IPS-20b (cell line): ENCODE measurements at regions not wholly inside any gene's neighbourhood (a gene's known extent, or its start where the extent isn't known, plus 50 kb on each side); places are given as distances from the start of the nearest gene placed in this dataset.

Source experiments
- H3K27ac ChIP-seq: one replicate; pipeline ENCODE4 v1.5.1; 2013; ENCODE audit warnings: low read length
- H3K27me3 ChIP-seq: 2 replicates; pipeline ENCODE4 v1.6.1; 2013; ENCODE audit warnings: mild to moderate bottlenecking, low read length, inconsistent platforms; ENCODE audit not compliant: insufficient read depth
- H3K36me3 ChIP-seq: 2 replicates; pipeline ENCODE4 v1.6.1; 2013; ENCODE audit warnings: low read depth, mild to moderate bottlenecking, inconsistent platforms, low read length, moderate library complexity; ENCODE audit not compliant: insufficient read depth
- H3K4me1 ChIP-seq: 2 replicates; pipeline ENCODE4 v1.6.1; 2013; ENCODE audit warnings: mild to moderate bottlenecking, control low read depth, inconsistent platforms, low read length, moderate library complexity; ENCODE audit not compliant: insufficient read depth
- H3K4me3 ChIP-seq: 2 replicates; pipeline ENCODE4 v1.5.1; 2013; ENCODE audit warnings: mild to moderate bottlenecking, low read length, inconsistent platforms
- H3K9ac ChIP-seq: 2 replicates; pipeline ENCODE4 v1.6.1; 2013; ENCODE audit warnings: low read depth, mild to moderate bottlenecking, inconsistent platforms, low read length, moderate library complexity
- H3K9me3 ChIP-seq: 2 replicates; pipeline ENCODE4 v1.6.1; 2013; ENCODE audit warnings: mild to moderate bottlenecking, low read depth, low read length, inconsistent platforms; ENCODE audit not compliant: insufficient read depth

- H3K27me3 ChIP-seq = no peaks in the 10 kb centered on the region
- H3K27ac ChIP-seq = no peak overlapping the region
- no peak overlapping the region for H3K9ac ChIP-seq
- no peaks in the 10 kb centered on the region for H3K4me1 ChIP-seq
- no peak overlapping the region for H3K4me3 ChIP-seq
- no peaks in the 10 kb centered on the region for H3K36me3 ChIP-seq
- no peaks in the 10 kb centered on the region for H3K9me3 ChIP-seq
Observed at GRCh38 chr6:11633741-11634509, 96.4 kb downstream of the TMEM170B start.

DNA sequence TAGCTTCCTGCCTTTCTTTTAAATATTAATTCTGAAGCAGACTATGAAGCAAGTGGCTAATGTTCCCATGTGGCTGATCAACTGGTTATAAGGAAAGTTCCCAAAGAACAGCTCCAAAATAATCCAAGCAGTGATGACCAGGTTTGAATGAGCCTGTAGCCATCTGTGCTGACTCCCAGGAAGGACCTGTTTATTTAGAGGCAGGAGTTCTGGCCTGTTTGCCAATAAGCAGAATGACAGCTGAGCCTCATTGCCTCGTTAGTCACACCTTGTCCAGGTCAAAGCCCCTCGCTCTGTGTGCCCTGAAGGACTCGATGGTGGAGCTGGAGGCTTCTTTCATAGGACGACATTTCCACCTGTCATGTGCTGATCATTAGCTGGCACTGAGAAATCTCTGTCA lies 97.4 kb downstream of the TMEM170B start:
- Histone ChIP-seq H3K9me3 (no peaks in the 10 kb centered on the region), H3K27ac (no peak overlapping the region), H3K36me3 (no peaks in the 10 kb centered on the region), H3K4me1 (no peaks in the 10 kb centered on the region), H3K4me3 (no peak overlapping the region), H3K9ac (no peak overlapping the region), H3K27me3 (no peaks in the 10 kb centered on the region)

DNA sequence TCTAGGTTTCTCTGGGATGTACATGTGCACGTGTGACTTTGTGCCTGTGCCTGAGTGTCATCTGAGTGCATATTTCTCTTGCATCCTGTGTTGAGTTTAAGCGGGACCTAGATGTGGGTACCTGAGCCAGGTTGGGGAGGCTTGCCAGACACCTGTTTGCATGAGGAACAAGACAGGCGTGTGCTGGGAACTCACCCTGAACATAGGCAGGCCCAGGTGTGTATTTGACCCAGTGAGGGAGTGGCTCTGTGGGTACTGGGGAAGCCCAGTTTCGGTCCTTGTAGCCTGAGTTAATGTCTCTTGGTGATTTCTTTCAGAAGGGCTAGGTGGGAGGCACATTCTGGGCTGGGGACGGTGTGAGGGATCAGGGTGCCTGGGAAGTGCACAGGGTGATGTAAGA lies 98.6 kb downstream of the TMEM170B start:
- no peak overlapping the region for H3K27ac ChIP-seq
- H3K27me3 ChIP-seq = no peaks in the 10 kb centered on the region
- no peak overlapping the region for H3K4me3 ChIP-seq
- H3K4me1 ChIP-seq = no peaks in the 10 kb centered on the region
- H3K9ac ChIP-seq = no peak overlapping the region
- no peaks in the 10 kb centered on the region for H3K9me3 ChIP-seq
- H3K36me3 ChIP-seq = no peaks in the 10 kb centered on the region

GRCh38 chr6:11637266-11637665 lies 99.7 kb downstream of the TMEM170B start:
- Histone ChIP-seq H3K9me3 (no peaks in the 10 kb centered on the region), H3K36me3 (no peaks in the 10 kb centered on the region), H3K27ac (no peak overlapping the region), H3K27me3 (no peaks in the 10 kb centered on the region), H3K4me3 (no peak overlapping the region), H3K4me1 (no peaks in the 10 kb centered on the region), H3K9ac (no peak overlapping the region)

GRCh38 chr6:11639376-11640235 lies 102.1 kb downstream of the TMEM170B start:
- no peaks in the 10 kb centered on the region for H3K36me3 ChIP-seq
- H3K27me3 ChIP-seq = no peaks in the 10 kb centered on the region
- H3K27ac ChIP-seq = no peak overlapping the region
- H3K9me3 ChIP-seq = no peaks in the 10 kb centered on the region
- H3K4me3 ChIP-seq = no peak overlapping the region
- no peak overlapping the region for H3K9ac ChIP-seq
- no peaks in the 10 kb centered on the region for H3K4me1 ChIP-seq

DNA sequence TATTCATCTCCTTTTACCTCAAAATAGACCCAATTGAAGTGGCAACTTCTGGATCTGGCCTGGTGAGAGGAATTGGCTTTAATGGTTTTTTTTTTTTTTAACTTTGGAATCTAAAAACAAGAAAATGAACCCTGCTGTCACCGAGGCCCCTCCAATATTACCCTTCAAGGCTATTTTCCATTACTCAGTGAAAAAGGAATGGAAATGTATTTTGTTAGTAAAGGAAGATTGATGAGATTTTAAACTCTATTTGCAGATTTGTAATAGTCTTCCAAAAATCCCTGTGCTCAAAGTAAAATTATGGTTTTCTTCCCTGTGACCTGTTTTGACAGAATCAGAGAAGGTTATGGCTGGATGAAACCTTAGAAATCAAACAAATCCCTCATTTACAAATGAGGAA lies 102.9 kb downstream of the TMEM170B start:
- Histone ChIP-seq H3K36me3 (no peaks in the 10 kb centered on the region), H3K9me3 (no peaks in the 10 kb centered on the region), H3K4me1 (no peaks in the 10 kb centered on the region), H3K9ac (no peak overlapping the region), H3K4me3 (no peak overlapping the region), H3K27me3 (no peaks in the 10 kb centered on the region), H3K27ac (no peak overlapping the region)

- Histone ChIP-seq H3K9ac (no peak overlapping the region), H3K36me3 (peaks cover 6% of the 10 kb centered on the region; the same call in 1 of the 2 replicates), H3K4me1 (no peaks in the 10 kb centered on the region), H3K9me3 (peaks cover 10% of the 10 kb centered on the region), H3K27ac (no peak overlapping the region), H3K4me3 (no peak overlapping the region), H3K27me3 (no peaks in the 10 kb centered on the region)
Observed at GRCh38 chr6:11644071-11644470, 106.5 kb downstream of the TMEM170B start.

DNA sequence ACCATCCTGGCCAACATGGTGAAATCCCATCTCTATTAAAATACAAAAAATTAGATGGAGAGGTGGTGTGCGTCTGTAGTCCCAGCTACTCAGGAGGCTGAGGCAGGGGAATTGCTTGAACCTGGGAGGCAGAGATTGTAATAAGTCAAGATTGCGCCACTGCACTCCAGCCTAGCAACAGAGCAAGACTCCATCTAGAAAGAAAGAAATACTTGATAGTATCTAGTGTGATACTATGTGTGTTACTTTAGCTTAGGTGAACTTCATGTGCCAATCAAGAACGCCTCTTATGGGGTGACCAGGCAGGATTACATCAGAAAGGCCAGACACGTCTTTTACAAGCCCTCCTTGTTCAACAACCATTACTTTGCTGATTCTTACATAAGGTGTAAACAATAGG lies 107.1 kb downstream of the TMEM170B start:
- Histone ChIP-seq H3K9me3 (peaks cover 10% of the 10 kb centered on the region), H3K9ac (no peak overlapping the region), H3K27me3 (no peaks in the 10 kb centered on the region), H3K27ac (no peak overlapping the region), H3K36me3 (peaks cover 6% of the 10 kb centered on the region; the same call in 1 of the 2 replicates), H3K4me1 (peaks cover 5% of the 10 kb centered on the region; the same call in 1 of the 2 replicates), H3K4me3 (no peak overlapping the region)

DNA sequence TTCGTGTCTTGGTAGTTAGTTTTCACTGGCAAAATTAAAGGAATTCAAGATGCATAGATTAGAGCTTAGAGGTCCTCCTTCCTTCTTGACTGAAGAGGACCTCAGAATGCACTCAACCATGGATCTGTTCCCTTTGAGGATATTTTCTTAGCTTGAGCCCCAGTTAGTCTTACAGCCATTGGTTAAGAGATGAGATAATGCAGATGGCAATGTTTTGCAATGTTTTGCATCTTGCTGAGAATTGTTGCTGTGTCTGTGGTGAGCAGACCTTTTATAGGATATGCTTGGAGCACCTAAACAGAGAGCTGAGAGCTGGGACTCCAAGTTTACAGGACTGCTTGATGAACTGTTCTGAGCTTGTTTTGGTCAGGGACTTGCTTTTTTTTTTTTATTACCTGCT lies 107.5 kb downstream of the TMEM170B start:
- Histone ChIP-seq H3K4me3 (no peak overlapping the region), H3K9me3 (peaks cover 10% of the 10 kb centered on the region), H3K27ac (no peak overlapping the region), H3K36me3 (peaks cover 6% of the 10 kb centered on the region; the same call in 1 of the 2 replicates), H3K9ac (no peak overlapping the region), H3K4me1 (peaks cover 9% of the 10 kb centered on the region; the same call in 1 of the 2 replicates), H3K27me3 (no peaks in the 10 kb centered on the region)

DNA sequence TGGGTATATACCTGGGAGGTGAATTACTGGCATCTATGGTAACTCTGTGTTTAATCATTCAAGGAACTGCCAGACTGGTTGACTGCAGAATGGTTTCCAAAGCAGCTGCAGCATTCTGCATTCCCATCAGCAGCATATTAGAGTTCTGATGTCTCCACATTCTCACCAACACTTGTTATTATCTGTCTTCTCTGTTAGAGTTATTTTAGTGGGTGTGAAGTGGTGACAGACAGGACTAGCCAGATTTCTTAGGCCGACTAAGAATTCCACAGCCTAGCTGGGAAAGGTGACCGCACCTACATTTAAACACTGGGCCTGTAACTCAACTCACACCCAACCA lies 110.9 kb downstream of the TMEM170B start:
- Histone ChIP-seq H3K27me3 (no peaks in the 10 kb centered on the region), H3K4me1 (peaks cover 20% of the 10 kb centered on the region), H3K27ac (no peak overlapping the region), H3K9ac (no peak overlapping the region), H3K4me3 (no peak overlapping the region), H3K9me3 (peaks cover 10% of the 10 kb centered on the region), H3K36me3 (peaks cover 6% of the 10 kb centered on the region; the same call in 1 of the 2 replicates)

DNA sequence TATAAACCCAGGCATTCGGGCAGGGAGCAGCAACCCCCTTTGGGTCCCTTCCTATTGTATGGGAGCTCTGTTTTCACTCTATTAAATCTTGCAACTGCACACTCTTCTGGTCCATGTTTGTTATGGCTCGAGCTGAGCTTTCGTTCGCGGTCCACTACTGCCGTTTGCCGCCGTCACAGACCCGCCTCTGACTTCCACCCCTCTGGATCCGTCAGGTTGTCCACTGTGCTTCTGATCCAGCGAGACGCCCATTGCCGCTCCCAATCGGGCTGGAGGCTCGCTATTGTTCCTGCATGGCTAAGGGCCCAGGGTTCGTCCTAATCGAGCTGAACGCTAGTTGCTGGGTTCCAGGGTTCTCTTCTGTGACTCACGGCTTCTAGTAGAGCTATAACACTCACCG lies 111.3 kb downstream of the TMEM170B start:
- Histone ChIP-seq H3K4me1 (peaks cover 24% of the 10 kb centered on the region), H3K9ac (no peak overlapping the region), H3K4me3 (no peak overlapping the region), H3K27ac (peak overlapping the region; percentile 43), H3K36me3 (peaks cover 6% of the 10 kb centered on the region; the same call in 1 of the 2 replicates), H3K9me3 (peaks cover 10% of the 10 kb centered on the region), H3K27me3 (no peaks in the 10 kb centered on the region)
